ENCODE measurements at regions not wholly inside any gene's neighbourhood (a gene's known extent, or its start where the extent isn't known, plus 50 kb on each side); places are given as distances from the start of the nearest gene placed in this dataset.

DNA sequence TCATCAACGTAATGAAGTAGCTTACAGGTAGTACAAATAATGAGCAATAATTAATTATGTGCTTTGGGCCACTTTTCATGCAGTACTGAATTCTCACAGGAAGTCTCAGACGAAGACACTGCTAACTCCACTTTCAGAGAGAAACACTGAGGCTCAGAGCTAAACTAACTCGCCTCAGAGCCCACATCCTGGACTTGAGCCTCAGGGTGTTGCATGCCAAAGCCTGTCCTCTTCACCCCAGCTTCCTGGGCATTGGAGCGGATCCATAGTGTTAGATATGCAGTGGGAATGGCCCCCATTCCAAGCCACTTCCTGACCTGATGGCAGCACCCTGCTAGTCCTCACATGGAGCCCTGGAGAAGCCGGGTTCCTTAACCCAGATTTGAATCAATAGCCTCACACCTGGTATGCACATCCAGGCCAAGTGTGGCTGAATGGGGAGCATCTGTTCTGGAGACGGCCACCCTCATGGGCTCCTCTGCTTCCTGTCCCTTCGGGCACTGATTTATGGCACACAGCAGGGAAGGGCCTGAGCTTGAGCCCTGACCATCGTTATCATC, 265.1 kb upstream of the ZNF32 start:
- TF ChIP-seq GATA1 (IDR thresholded peaks at IDR 0.05; ENCODE audit: low read depth, low read length) (no peak), POLR2A (IDR thresholded peaks at IDR 0.05; ENCODE audit: low read length) (no peak)
- no peak for DNase-seq

- no peak for DNase-seq
- no peak for TF ChIP-seq GATA1 (IDR thresholded peaks at IDR 0.05; ENCODE audit: low read depth, low read length)
- no peak for TF ChIP-seq POLR2A (IDR thresholded peaks at IDR 0.05; ENCODE audit: low read length)
These were observed 263.8 kb upstream of the ZNF32 start for GRCh38 chr10:43912469-43912868.

DNA sequence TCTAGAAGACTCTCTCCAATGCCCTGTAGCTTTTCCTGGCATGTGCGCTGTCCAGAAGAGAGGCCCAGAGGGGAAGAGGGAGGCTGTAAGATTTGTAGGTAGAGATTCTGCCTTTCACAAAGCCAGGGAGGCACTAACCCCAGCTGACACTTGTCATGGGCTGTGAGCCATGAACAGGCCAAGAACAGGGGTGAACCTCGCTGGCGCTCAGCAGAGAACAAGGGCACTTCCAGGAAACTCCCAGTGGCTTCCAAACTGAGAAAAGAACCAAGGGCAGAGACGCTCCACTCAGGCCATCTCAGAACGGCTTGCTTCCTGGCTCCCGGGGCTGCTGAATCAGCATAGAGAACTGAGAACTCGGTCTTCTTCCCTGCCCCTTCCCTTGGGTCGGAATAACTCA, 257.8 kb upstream of the ZNF32 start:
- DNase-seq: no peak
- TF ChIP-seq GATA1 (IDR thresholded peaks at IDR 0.05; ENCODE audit: low read depth, low read length): no peak
- TF ChIP-seq POLR2A (IDR thresholded peaks at IDR 0.05; ENCODE audit: low read length): no peak

- DNase-seq: no peak
- TF ChIP-seq GATA1 (IDR thresholded peaks at IDR 0.05; ENCODE audit: low read depth, low read length) (no peak), POLR2A (IDR thresholded peaks at IDR 0.05; ENCODE audit: low read length) (no peak)
These were observed 257.0 kb upstream of the ZNF32 start for GRCh38 chr10:43905512-43906236.

GRCh38 chr10:43904844-43905243, 256.2 kb upstream of the ZNF32 start:
- no peak for DNase-seq
- TF ChIP-seq GATA1 (IDR thresholded peaks at IDR 0.05; ENCODE audit: low read depth, low read length): no peak
- no peak for TF ChIP-seq POLR2A (IDR thresholded peaks at IDR 0.05; ENCODE audit: low read length)

- DNase-seq: no peak
These were observed 255.6 kb upstream of the ZNF32 start for GRCh38 chr10:43904301-43904700.

DNA sequence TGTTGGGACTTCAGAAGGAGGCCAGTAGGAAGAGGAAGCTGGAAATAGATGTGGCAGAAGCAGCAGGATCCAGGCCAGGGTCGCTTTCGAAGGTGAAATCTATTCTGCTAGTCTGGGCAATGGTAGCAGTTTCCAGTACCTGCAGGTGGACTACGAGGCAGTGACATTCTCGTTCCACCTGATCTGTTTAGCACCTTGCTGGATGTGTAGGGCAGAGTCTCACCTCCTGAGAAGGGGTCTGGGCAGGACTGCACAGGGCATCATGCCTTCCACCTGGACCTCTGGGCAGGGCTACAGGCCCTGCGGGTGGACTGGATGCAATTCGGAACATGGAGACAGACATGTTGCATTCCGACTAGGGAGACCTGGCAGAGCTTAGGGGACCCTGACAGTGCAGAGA, 254.8 kb upstream of the ZNF32 start:
- no peak for DNase-seq
- TF ChIP-seq POLR2A (IDR thresholded peaks at IDR 0.05; ENCODE audit: low read length): no peak
- no peak for TF ChIP-seq GATA1 (IDR thresholded peaks at IDR 0.05; ENCODE audit: low read depth, low read length)

More at GRCh38 chr10:43904301-43904700, 255.6 kb upstream of the ZNF32 start:
- TF ChIP-seq GATA1 (IDR thresholded peaks at IDR 0.05; ENCODE audit: low read depth, low read length) (no peak), POLR2A (IDR thresholded peaks at IDR 0.05; ENCODE audit: low read length) (no peak)

GRCh38 chr10:43902842-43903241, 254.2 kb upstream of the ZNF32 start:
- TF ChIP-seq GATA1 (IDR thresholded peaks at IDR 0.05; ENCODE audit: low read depth, low read length) (no peak), POLR2A (IDR thresholded peaks at IDR 0.05; ENCODE audit: low read length) (no peak)
- DNase-seq: no peak

DNA sequence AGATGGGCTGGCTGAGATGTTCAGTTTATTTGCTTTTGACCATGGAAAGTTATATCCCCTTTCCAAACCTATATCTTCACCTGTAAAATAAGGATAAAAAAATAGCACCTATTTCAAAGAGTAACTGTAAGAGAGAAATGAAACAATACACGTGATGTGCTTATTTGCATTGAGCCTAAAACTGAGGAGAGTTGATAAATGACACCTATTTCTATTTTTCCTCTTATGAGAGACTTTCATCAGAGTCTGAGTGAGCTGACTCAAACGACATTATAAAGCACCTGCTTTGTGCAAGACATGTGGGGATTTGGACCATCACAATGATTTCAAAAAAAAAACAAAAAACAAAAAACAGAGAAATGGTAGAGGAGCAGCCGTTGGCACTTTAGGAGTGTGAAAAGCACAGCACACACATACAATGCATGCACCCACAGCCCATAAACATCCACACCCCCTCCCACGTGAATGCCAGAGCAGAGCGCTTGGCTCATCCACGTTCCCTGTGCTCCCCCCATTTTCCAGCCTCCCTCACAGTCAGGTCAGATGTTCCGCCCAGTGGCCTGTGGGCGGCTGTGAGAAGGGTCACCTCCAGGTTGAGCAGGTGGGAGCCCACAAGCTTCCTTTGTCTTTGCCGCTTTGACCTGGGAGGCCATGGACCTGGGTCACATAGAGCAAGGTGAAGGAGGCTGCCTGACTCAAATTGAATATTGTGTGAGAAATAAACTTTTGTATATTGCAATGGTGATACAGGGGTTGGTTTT, 253.2 kb upstream of the ZNF32 start:
- TF ChIP-seq GATA1 (IDR thresholded peaks at IDR 0.05; ENCODE audit: low read depth, low read length): no peak
- TF ChIP-seq POLR2A (IDR thresholded peaks at IDR 0.05; ENCODE audit: low read length): no peak
- no peak for DNase-seq

GRCh38 chr10:43901302-43901701, 252.6 kb upstream of the ZNF32 start:
- no peak for DNase-seq

GRCh38 chr10:43900571-43900970, 251.9 kb upstream of the ZNF32 start:
- TF ChIP-seq POLR2A (IDR thresholded peaks at IDR 0.05; ENCODE audit: low read length): no peak
- no peak for TF ChIP-seq GATA1 (IDR thresholded peaks at IDR 0.05; ENCODE audit: low read depth, low read length)
- DNase-seq: no peak

More at GRCh38 chr10:43901302-43901701, 252.6 kb upstream of the ZNF32 start:
- TF ChIP-seq GATA1 (IDR thresholded peaks at IDR 0.05; ENCODE audit: low read depth, low read length): no peak
- TF ChIP-seq POLR2A (IDR thresholded peaks at IDR 0.05; ENCODE audit: low read length): no peak

DNA sequence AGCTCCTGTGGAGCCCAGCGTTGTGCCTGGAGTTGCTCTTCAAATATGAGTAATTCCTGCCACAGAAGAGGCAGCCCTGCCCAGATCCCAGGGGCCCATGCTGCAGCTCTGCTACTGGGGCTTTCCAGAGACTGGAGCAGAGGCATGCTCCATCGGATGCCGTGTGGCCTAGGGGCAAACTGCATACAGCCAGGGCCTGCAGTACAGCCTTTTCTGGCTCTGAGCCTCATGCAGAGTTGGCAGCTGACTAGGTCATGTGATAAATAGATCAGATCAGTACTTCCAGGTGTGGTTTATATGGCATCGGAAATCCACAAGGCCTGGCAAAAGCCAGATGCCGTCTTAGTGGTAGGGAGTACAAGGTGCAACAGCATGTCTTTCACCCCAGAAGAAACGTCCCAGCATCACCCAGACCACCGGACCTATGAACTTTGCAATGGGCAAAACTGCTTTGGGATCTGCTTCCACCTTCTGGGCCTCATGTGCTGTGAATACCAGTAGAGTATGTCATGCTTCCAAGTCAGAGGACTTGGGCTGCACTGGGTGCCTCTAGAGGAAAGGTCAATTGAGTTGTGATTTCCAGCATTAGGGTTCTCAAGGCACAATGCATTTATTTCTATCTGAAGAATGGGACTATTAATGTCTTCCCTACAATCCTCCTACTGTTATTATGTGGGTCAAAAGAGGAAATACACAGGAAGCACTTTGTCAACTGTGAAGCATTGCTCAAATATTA, 250.7 kb upstream of the ZNF32 start:
- no peak for DNase-seq
- TF ChIP-seq GATA1 (IDR thresholded peaks at IDR 0.05; ENCODE audit: low read depth, low read length): no peak
- no peak for TF ChIP-seq POLR2A (IDR thresholded peaks at IDR 0.05; ENCODE audit: low read length)

DNA sequence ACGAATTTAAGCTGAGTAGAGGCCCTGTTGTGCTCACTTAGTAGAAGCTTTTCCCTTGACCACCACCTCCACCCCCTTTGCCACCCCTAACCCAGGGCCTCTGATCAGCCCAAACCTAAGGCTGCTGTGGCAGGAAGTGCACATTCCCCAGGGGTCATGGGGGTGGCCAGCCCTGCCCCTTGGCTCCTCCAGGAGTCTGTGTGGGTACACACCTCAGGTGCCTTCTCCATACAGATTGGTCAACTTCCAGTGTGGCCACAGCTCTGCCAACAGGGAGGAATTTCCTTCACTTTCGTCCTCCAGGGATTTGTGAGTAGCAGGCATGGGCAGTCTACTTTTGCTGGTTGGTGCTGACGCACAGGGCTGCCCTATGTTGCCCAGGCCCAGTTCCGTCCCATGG, 249.9 kb upstream of the ZNF32 start:
- DNase-seq: no peak
- TF ChIP-seq GATA1 (IDR thresholded peaks at IDR 0.05; ENCODE audit: low read depth, low read length): no peak
- no peak for TF ChIP-seq POLR2A (IDR thresholded peaks at IDR 0.05; ENCODE audit: low read length)
